Nucleus accumbens (tissue), 56 donors: ENCODE measurements at regions not wholly inside any gene's neighbourhood (a gene's known extent, or its start where the extent isn't known, plus 50 kb on each side); places are given as distances from the start of the nearest gene placed in this dataset.

ENCODE experiments used
- DNase-seq, 56 donors: peaks; one replicate each; lab custom pipeline; 2025; lab: John Stamatoyannopoulos, UW

- no peak for DNase-seq
These were observed 122.8 kb upstream of the SOX5 start for GRCh38 chr12:24072302-24072701.

- no peak for DNase-seq
These were observed 122.4 kb upstream of the SOX5 start for GRCh38 chr12:24071842-24072241.

- DNase-seq: no peak
These were observed 120.3 kb upstream of the SOX5 start for GRCh38 chr12:24069532-24070395.

GRCh38 chr12:24066865-24067264, 117.4 kb upstream of the SOX5 start:
- no peak for DNase-seq

GRCh38 chr12:24066097-24066496, 116.6 kb upstream of the SOX5 start:
- DNase-seq: no peak

GRCh38 chr12:24062642-24063245, 113.3 kb upstream of the SOX5 start:
- no peak for DNase-seq

GRCh38 chr12:24060089-24060488, 110.6 kb upstream of the SOX5 start:
- DNase-seq: no peak

- no peak for DNase-seq
These were observed 108.5 kb upstream of the SOX5 start for GRCh38 chr12:24057920-24058476.

GRCh38 chr12:24055747-24056146, 106.3 kb upstream of the SOX5 start:
- no peak for DNase-seq

- no peak for DNase-seq
These were observed 104.9 kb upstream of the SOX5 start for GRCh38 chr12:24054416-24054815.

GRCh38 chr12:24049728-24050127, 100.3 kb upstream of the SOX5 start:
- no peak for DNase-seq

GRCh38 chr12:24049101-24049500, 99.6 kb upstream of the SOX5 start:
- DNase-seq: no peak

- DNase-seq: no peak
These were observed 99.0 kb upstream of the SOX5 start for GRCh38 chr12:24048446-24048845.

- DNase-seq: no peak
These were observed 97.9 kb upstream of the SOX5 start for GRCh38 chr12:24047326-24047725.

GRCh38 chr12:24045816-24046257, 96.4 kb upstream of the SOX5 start:
- DNase-seq: no peak

- no peak for DNase-seq
These were observed 95.7 kb upstream of the SOX5 start for GRCh38 chr12:24044941-24045703.

GRCh38 chr12:24042651-24043050, 93.2 kb upstream of the SOX5 start:
- DNase-seq: no peak

- DNase-seq: no peak
These were observed 89.6 kb upstream of the SOX5 start for GRCh38 chr12:24039113-24039525.

- DNase-seq: no peak
These were observed 88.9 kb upstream of the SOX5 start for GRCh38 chr12:24038211-24038997.
